Mucosa of descending colon (tissue), 3 donors: ENCODE measurements at regions not wholly inside any gene's neighbourhood (a gene's known extent, or its start where the extent isn't known, plus 50 kb on each side); places are given as distances from the start of the nearest gene placed in this dataset.

Source experiments
- ATAC-seq: fragments of 200-7000 bp; cut with Tn5 transposase; one replicate; pipeline ENCODE4 v1.9.1; 2020; ENCODE audit warnings: mild to moderate bottlenecking, moderate library complexity
- DNase-seq, 3 donors: peaks; one replicate each; pipeline ENCODE4 v3.0.0-alpha.2; 2020
- H3K36me3 ChIP-seq: fragments of 200-600 bp; one replicate; pipeline ENCODE4 v1.8.0; 2021; ENCODE audit warnings: low read depth, mild to moderate bottlenecking
- H3K4me1 ChIP-seq: fragments of 200-600 bp; one replicate; pipeline ENCODE4 v1.8.0; 2021; ENCODE audit warnings: low read depth, mild to moderate bottlenecking
- H3K4me3 ChIP-seq: fragments of 200-600 bp; one replicate; pipeline ENCODE4 v1.8.0; 2021; ENCODE audit warnings: mild to moderate bottlenecking
- H3K9me3 ChIP-seq: fragments of 200-600 bp; one replicate; pipeline ENCODE4 v1.8.0; 2021; ENCODE audit warnings: mild to moderate bottlenecking
- CTCF ChIP-seq: fragments of 200-600 bp; IDR thresholded peaks from one replicate; pipeline ENCODE4 v1.8.0; 2022; ENCODE audit warnings: antibody characterized with exemption, mild to moderate bottlenecking
- intact Hi-C, 2 donors: fragments of 100-400 bp; cut with DNase I in 1 of 2; cut with micrococcal nuclease in 1 of 2; formaldehyde crosslinking; loops; one replicate each; pipeline versions ENCODE4 v1.11.0 to v1.11.1; 2022; cut with DNase I, micrococcal nuclease
- donor health status: DM: no; HTN: no; CAD: no; lungs with moderate emphysema.
- donor health status: DM: no; HTN: no; CAD: no.
- donor health status: DM: no; HTN: yes; CAD: no.

GRCh38 chr1:88194542-88194941, 489.5 kb upstream of the PKN2 start:
- Histone ChIP-seq H3K36me3 (no peaks in the 10 kb centered on the region), H3K4me1 (no peaks in the 10 kb centered on the region), H3K4me3 (no peak overlapping the region), H3K9me3 (no peaks in the 10 kb centered on the region)
- DNase-seq (no peak), ATAC-seq (peak; percentile 79)
- intact Hi-C loops = no loop called here
- no peak for TF ChIP-seq CTCF

GRCh38 chr1:88200545-88200944, 483.5 kb upstream of the PKN2 start:
- no peaks in the 10 kb centered on the region for H3K36me3 ChIP-seq
- no peaks in the 10 kb centered on the region for H3K4me1 ChIP-seq
- ATAC-seq (no peak), DNase-seq (no peak)
- H3K4me3 ChIP-seq = no peak overlapping the region
- no peak for TF ChIP-seq CTCF
- no peaks in the 10 kb centered on the region for H3K9me3 ChIP-seq
- intact Hi-C loops = no loop called here

GRCh38 chr1:88204111-88204510, 480.0 kb upstream of the PKN2 start:
- Histone ChIP-seq H3K4me3 (no peak overlapping the region), H3K36me3 (no peaks in the 10 kb centered on the region), H3K4me1 (no peaks in the 10 kb centered on the region), H3K9me3 (no peaks in the 10 kb centered on the region)
- DNase-seq = no peak
- intact Hi-C loops = no loop called here
- TF ChIP-seq CTCF = no peak
- ATAC-seq = no peak

GRCh38 chr1:88204612-88205167, 479.4 kb upstream of the PKN2 start:
- no peak for ATAC-seq
- no peak for TF ChIP-seq CTCF
- intact Hi-C loops = no loop called here

GRCh38 chr1:88208389-88208788, 475.7 kb upstream of the PKN2 start:
- ATAC-seq (no peak), DNase-seq (no peak)
- Histone ChIP-seq H3K36me3 (no peaks in the 10 kb centered on the region), H3K4me1 (no peaks in the 10 kb centered on the region), H3K4me3 (no peak overlapping the region), H3K9me3 (no peaks in the 10 kb centered on the region)
- intact Hi-C loops = no loop called here
- no peak for TF ChIP-seq CTCF

More at GRCh38 chr1:88204612-88205167, 479.4 kb upstream of the PKN2 start:
- H3K9me3 ChIP-seq = no peaks in the 10 kb centered on the region
- H3K36me3 ChIP-seq = no peaks in the 10 kb centered on the region
- DNase-seq = no peak
- no peaks in the 10 kb centered on the region for H3K4me1 ChIP-seq
- no peak overlapping the region for H3K4me3 ChIP-seq
